GM21737 (cell line): ENCODE measurements at regions not wholly inside any gene's neighbourhood (a gene's known extent, or its start where the extent isn't known, plus 50 kb on each side); places are given as distances from the start of the nearest gene placed in this dataset.
A peak's percentile ranks its signal among the peaks of the same experiment; 100 is the strongest.

Experiments used
- ATAC-seq: cut with Tn5 transposase; IDR thresholded peaks from one replicate; pipeline ENCODE4 v1.9.1; 2021; ENCODE audit warnings: mild to moderate bottlenecking, moderate library complexity; ENCODE audit not compliant: unreplicated experiment

DNA sequence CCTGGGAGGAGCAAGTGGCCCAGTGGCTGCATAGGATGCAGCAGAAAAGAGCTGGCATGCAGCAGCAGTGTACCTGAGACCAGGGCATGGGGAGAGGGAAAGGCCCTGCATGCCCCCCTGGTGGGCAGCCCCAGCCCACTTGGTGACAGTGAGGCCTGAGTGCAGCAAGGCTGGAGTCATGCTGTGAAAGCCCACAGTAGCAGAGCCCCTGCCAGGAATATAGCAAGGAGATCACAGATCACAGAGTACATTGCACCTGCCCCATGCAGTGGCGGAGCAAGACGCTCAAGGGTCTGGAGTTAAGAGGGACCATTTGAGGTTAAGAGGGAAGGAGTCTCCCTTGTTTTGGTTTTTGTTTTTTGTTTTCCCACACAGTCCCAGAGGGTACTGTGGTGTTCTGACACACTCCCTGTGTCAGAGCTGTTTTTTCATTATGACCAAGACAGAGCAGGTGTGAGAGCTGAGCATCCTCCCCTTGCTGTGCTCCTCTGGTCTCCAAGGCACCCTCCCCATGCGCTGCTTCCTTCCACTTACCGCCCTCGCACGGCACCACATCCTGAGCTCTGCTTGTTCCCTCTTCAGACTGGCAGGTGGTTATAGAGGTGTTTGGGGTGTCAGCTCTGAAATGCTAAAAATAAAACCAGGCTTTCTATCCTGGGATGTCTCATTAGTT is 85.0 kb upstream of the UBL3 start:
- peak; percentile 92 for ATAC-seq

DNA sequence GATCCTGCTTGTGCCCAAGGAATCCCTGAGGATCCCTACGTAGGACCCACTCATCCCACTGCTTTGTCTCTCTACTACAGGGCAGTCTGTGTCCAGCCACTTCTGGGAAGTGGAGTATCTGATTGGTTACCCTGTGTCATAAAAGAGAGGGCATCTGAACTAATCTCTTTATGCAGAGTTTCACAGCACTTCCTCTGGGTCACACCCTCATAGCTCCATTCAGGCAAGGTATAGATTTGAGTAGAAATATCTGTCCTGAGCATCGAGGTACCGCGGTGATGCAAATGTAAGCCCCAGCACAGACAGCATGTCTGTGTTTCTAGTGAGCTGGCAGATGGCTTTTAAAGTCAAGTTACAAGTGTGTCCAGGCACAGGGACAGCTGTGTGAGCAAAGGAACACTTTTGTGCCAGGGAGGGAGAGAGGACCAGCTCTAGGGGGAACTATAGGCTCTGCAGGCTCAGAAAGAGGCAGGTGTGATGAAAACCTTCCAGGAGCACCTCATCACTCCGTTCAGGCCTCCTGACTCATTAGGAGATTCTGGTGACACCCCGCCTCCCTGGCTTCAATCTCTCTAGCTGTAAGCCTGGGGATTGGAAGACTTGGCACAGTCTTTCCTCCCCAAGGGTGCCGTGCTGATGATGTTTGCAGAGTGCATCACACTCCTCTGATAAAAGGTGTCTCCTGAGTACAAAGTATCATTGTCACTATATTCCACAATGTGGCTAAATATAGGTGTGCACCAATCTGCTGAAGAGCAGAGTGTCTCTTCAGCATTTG is 84.3 kb upstream of the UBL3 start:
- ATAC-seq: no peak

DNA sequence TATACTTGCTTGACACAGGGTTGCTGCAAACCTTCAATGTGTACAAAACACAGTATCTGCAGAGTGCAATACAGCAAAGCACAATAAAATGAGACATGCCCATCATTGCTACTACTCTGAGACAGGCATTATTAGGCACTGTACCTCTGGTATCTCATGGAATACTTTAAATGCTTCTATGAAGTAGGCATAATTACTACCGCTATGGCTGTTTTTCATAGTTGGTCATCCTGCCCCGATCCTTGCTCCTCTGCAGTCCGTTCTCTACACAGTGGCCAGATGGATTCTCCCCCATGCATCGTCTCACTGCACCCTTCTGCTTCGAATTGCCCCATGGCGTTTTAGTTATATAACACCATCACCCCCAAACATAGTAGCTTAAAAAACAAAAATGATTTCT is 83.0 kb upstream of the UBL3 start:
- ATAC-seq: no peak

DNA sequence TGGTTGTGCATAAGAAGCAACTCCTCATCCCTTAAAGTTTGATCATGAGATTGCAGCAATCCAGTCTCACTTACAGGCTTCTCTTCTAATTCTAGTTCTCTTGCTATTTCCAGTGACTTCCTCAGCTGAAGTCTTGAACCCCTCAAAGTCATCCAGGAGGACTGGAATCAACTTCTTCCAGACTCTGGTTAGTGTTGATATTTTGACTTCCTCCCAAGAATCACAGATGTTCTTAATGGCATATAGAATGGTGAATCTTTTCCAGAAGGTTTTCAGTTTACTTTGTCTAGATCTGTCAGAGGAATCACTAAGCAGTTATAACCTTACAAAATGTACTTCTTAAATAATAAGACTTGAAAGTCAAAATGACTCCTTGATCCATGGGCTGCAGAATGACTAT is 81.3 kb upstream of the UBL3 start:
- ATAC-seq: no peak

DNA sequence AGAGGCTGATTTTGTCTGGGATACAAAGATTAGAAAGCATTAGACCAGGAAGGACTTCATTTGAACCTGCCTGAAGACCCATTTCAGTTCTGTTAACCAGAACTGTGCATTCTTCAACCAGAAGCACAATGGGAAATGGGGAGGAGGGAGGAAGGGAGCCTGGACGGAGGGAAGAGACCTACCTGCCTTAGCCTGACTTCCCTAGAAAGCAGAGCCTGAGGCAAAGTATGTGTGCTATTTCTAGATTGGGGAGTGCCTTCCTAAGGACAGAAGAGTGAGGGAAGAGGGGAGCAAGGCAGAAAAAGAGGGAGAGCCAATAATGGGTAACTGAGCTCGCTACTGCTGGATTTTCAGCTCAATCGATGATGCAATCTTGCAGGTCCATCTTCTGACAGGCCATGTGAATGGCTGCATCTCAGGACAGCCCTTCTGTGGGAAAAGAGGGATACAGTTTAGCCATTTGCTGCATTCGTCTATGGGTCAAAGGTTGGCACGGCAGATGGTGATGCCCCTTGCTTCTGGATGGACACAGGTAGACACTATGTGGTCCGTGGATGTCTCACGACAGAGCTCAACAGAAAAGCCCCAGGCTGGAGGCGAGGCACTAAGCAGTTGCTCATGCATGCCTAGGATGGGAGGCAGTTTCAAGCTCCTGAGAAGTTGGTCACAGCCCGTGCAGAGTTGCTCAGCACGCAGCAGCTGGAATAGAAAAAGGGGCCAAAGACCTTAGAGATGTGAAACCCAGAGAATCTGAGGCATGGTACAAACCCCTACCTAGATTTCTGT is 78.8 kb upstream of the UBL3 start:
- ATAC-seq: no peak

DNA sequence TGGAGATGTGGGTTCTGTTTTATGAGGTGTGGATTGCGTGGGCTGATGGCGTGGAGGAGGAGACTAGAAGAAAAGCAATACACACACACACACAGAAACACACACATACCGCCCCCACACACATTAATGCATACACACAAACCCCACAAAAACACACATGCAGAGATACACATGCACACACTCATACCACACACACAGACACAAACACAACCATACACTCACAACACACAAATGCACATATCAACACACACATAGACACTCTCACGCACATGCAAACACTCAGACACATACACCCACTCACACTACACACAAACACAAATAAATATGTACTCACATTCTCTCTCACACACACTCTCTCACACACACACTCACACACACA is 75.7 kb upstream of the UBL3 start:
- no peak for ATAC-seq

DNA sequence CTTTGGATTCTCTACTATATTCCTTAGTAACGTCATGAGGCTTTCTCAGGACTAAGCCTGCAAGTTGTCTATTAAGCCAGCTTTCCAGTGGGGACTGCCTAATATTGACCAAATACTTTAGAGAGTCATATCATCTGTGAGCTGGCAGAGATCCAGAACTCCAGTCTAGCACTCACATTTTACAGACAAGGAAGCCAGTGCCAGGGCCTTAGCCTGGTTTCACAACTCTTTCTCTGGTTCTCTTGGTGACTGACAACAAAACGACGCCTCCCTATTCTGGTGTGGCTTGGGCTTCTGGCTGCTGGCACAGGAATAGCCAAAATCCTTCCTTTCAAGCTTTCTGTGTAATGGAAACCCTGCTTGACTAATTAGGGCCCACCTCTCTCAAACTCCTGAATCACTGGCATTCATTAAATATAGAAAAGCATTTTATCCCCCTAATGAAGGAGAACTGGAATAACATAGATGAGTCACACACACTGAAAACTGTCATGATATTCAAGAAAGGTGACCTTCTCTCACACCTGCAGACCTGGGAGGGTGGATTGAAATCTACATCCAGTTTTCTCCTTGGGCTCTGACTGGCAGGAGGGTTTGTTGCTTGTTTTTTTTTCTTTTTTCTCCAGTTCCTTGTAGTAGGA is 75.2 kb upstream of the UBL3 start:
- ATAC-seq: no peak

DNA sequence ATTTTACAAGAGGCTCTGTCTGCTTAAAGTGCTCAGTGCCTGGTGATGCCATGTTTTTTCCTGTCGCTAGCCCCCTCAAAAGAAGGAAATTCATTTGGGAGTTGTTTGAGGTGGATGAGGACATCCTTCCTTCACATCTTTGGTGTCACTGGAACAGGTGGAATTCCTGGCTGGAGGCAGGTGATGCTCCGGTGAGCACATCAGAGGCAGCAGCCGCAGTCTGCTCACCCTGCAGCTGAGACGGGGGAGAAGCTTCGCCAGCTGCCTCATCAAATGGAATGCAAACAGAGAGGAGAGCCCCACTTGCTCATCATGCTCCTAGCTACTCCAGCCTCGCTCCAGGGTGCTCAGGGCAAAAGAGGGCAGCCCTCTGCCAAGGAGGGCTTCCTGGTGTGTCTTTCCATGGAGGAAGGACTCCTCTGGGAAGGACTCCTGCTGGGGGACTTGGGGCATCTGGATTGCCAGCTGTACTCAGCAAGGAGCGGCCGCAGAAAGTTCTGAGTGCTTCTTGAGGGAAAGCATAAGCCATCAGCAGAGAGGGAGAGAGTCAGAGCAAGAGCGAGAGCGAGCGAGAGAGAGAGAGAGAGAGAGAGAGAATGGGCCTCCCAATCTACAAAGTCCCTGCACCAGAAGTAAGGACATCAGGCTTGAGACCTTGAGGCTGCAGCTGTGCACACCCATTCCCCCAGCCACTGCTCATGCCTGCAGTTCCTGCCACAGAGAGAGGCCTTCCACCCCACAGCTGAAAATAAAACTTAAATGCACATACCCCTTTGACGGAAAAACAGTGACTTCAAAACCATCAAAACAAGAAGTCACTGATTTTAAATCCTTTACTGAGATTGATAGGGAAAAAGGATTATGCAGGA is 74.3 kb upstream of the UBL3 start:
- no peak for ATAC-seq

DNA sequence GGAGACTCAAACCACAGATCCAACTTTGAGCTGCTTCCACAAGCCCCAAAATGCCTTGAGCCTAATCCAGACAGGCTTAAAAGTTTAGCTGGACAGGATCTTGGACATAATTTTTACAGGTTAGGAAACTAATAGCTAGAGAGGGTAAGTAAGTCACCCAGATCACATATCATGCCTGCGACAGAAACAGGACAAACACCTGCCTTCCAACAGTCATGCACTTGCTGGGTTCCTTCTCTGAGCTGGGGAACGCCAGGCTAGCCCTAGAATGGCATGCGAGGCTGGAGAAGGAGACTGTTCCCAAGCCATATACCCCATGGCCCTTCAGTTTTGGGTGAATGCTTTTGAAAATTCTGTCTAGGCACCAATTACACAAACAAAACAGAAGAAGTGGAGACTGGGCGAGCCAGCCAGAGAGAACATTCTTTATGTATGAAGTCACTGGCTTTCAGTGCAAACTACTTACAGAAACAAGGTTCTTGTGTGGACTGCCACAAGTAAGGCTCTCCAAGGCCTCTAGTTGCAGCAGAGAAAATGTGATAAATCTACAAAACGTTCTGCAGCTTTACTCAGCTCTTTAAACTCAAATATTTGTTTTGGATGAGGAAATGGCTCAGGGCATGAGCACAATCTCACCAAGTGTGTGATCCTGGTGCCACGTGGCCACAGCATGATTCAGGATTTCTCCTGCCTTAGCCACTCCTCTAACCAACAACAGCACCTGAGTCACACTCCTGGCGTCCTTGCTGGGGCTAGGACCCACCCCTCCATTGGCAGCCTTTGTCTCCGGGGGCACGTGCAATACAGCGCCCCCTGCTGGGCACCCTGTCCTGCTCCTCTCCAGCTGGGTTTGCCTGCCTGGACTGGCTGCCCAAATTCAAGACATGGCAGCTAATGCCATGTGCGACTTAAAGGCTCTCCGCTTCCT is 73.4 kb upstream of the UBL3 start:
- ATAC-seq: no peak

DNA sequence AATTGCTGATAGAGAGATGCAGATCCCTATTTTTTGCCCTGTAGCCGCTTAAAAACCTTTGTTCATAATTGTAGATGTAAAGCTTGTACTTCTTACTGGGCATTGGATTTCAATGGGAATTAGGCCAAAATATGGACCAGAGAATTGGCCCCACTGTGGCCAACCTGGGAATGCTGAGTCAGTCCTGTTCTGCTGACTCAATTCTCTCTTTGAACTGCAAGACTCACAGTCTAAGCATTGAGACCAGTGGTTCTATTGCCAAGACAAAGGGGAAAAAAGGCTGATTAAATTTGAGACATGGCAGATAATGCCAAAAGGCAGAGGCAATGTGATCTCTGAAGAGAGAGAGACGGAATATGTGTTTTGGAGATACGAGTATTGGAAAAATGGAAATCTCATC is 72.5 kb upstream of the UBL3 start:
- no peak for ATAC-seq

DNA sequence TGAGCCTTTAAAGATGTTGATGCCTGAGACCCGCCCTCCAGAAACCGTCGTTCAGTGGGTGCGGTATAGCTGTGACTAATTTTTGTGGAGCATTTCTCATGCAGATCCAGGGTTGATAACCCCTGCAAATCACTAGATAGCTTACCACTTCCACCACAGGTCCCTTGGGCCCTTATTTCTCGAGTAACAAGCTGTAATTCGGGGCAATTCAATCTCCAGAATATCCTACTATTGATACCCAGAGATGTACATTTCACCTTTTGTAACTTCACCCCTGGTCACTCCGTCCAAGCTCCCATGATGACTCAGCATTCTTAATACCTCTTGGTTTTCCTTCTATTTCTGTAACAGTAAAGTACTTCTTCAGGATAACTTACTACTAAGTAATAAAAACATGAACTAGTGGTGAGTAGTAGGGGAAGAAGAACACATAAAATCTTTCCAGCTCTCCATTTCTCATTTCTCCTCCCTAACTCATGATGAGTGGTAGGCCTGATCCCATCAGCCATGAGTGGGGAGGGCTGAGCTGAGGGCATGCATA is 71.9 kb upstream of the UBL3 start:
- ATAC-seq: no peak

DNA sequence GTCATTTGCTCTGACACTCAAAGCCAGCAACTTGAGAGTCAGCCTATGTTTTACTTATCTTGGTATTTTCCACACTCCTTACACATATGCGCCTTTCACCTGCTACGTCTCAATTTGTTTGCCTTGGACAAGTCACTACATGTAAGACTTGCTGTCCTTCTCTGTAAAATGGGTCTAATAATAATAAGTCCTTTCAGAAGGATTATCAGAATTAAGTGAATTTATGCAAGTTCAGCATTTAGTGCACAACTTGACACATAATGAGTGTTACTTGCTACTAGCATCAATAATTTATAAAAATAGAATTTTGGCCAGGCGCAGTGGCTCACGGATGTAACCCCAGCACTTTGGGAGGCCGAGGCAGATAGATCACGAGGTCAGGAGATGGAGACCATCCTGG is 71.1 kb upstream of the UBL3 start:
- no peak for ATAC-seq

DNA sequence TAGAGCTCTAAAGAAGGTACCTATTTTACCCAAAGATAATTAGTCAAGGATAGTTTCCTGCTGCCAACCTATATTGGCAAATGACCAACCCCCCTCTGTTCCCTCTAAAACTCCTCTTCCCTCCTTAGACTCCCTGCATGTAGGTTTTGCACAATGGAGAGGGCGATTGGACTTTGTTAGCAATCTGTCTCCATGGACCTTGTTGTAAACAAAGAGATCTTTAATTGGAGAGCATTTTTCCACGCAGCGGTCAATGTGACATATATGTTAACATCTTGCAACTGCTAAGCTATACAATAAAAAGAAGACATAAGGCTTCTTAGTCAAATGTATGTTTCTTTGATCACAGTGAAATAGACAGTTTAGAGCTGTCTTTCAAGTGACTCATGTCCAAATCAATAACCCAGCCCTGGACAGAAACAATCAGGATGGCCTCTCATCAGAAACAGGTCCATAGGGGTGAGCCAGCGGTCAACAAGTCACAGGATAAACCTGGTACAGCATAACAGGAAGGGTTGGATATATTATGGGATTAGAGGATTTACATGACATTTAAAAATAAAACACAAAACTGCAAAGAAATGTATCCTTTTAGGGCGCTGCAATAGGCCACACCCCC is 69.7 kb upstream of the UBL3 start:
- ATAC-seq: no peak

DNA sequence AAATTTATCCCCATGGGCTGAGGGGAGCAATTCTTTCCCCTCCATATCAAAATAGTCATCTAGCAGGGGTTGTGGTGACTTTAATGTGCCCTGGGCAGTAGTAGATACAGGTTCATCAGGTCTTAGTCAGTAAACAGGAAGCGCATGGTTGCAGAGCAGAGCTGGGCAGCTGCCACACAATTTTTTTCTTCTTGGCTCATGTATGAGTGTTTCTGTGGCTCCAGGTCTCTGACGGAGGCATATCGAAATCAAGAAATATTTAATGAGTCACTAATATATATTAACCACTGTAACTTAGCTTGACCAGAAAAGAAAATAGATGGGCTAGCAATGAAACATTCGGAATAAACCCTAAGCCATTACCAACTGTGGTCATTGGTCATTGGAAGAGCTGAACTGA is 68.4 kb upstream of the UBL3 start:
- ATAC-seq: no peak

DNA sequence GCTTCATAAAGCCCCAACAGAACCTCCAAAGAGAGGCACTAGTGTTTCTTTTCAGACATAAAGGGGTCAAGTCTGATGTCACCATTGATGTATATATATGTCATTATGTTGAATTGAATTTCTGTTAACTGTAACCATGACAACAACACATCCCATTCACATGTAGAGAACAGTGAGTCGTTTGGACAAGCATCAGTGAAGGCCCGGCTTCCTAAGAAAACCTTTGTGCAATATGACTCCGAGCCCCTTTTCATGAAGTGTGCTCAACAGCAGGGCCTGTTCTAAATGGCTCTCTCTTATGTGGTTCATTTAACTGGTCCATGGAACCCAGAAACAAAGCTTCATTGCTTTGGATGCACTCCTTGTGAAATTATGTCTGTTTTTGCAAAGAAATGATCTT is 67.2 kb upstream of the UBL3 start:
- ATAC-seq: no peak

DNA sequence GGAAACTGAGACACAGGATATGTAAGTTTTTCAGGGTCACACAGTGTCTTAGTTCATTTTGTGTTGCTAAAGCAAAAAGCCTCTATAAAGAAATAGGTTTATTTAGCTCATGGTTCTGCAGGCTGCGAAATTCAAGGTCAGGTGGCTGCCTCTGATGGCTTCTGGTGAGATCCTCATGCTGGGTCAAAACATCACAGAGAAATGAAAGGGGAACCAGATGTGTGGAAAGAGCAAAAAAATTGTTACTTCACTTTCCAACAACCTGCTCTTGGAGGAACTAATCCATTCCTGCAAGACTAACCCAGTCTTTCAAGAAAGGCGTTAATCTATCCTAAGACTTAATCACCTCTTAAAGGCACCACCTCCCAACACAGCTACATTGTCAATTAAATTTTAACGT is 64.2 kb upstream of the UBL3 start:
- no peak for ATAC-seq

DNA sequence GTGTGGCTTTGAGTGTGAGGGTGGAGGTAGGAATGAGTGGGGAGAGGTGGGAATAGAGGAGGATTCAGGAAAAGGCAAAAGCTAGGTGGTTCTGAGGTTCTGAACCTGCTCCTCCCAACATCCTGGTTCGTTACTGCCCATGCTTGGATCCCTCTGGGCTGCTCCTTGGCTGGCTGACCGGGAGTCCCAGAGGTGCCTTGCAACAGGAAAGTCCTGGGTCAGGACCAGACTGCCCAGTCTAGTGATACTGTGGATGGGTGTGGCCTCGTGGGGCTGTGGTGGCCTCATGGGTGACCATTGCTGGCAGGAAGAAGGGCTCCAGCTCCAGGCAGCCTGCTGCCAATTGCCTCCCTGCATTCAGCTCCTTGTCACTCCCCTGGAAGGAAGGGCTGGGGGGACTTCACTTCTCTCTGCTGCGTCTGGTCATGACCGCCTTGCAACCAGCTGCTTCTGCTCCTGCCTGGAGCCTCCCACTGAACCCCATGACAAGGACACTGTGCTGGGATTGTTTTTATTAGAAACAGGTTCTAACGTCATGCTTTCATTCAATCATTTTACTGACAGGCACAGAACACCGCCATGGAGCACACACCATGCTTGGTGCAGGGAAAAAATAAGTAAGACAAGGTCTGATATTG is 61.5 kb upstream of the UBL3 start:
- no peak for ATAC-seq

DNA sequence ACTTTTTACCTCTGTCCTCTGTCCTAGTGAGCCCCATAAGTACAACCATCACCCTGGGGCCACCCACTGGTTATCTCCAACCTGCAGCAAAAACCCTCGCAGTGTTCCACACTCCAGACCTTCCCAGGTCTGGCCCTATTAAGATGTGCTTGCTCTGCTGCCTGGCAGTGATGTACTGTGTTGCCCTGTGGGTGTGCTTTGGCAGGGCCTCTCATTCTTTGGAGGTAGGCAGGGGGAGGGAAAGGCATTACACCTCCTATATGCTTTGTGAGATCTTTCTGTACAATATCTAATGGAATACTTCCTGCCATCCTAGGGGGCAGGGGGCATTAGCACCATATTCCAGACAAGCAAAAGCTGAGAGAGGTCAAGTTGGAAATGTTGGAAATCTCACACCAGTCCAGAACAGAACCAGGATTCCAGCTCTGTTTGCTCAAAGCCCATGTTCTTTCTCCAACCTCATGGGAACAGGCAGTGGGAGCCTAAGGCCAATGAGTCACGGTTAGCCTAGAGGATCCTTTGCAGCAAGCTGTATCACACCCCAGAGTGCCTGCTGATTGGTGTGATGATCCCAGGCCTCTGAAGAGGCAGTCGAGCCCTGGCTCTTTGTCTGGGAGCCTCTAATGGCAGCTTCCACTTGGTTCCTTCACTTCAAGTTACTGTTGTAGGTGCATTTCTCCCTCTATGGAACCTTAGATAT is 59.7 kb upstream of the UBL3 start:
- ATAC-seq: no peak
